Adrenal gland (tissue), 9 donors: ENCODE measurements at regions not wholly inside any gene's neighbourhood (a gene's known extent, or its start where the extent isn't known, plus 50 kb on each side); places are given as distances from the start of the nearest gene placed in this dataset.
A peak's percentile ranks its signal among the peaks of the same experiment; 100 is the strongest.

Source experiments
- DNase-seq, 7 donors: peaks; one replicate each; pipeline ENCODE4 v3.0.0-alpha.2; 2019 to 2020
- H3K27ac ChIP-seq, 5 donors: fragments of 200-600 bp; sonication (generic) in 4 of 5; 1 replicate in 3 of 5; 2 replicates in 2 of 5; pipeline versions ENCODE4 v1.5.1 to v1.8.0; 2016 to 2020; ENCODE audit warnings: mild to moderate bottlenecking in 1 of 5
- H3K27me3 ChIP-seq: fragments of 200-600 bp; 2 replicates; pipeline ENCODE4 v1.8.0; 2021
- H3K36me3 ChIP-seq, 2 donors: fragments of 200-600 bp; replicated peaks in 1 of 2; 1 replicate in 1 of 2; 2 replicates in 1 of 2; pipeline versions ENCODE4 v1.5.1 to v1.8.0; 2018 to 2022
- H3K4me1 ChIP-seq, 2 donors: fragments of 200-600 bp; replicated peaks in 1 of 2; 1 replicate in 1 of 2; 2 replicates in 1 of 2; pipeline versions ENCODE4 v1.5.1 to v1.8.0; 2018 to 2021
- H3K4me3 ChIP-seq, 4 donors: fragments of 200-600 bp; sonication (generic) in 3 of 4; one replicate each; pipeline ENCODE4 v1.5.1; 2016 to 2018
- H3K9me3 ChIP-seq, 3 donors: fragments of 200-600 bp; sonication (generic) in 1 of 3; replicated peaks in 1 of 3; 1 replicate in 2 of 3; 2 replicates in 1 of 3; pipeline versions ENCODE4 v1.5.1 to v1.8.0; 2016 to 2021
- POLR2A ChIP-seq, 2 donors: fragments of 450-650 bp; IDR thresholded peaks; one replicate each; pipeline ENCODE4 v1.6.1; 2017; ENCODE audit warnings: antibody characterized with exemption in 2 of 2, mild to moderate bottlenecking in 2 of 2, moderate library complexity in 1 of 2
- WGBS, 4 donors: extraction: QIAGEN DNeasy Blood & Tissue Kit in 2 of 4; methylation state at CpG; one replicate each; pipeline versions ENCODE4 v1.1.5 to v1.1.7; 2013 to 2017; 5-methylcytosine and 5-hydroxymethylcytosine counted together
- intact Hi-C, 2 donors: fragments of 100-400 bp; cut with DNase I; formaldehyde crosslinking; loops; one replicate each; pipeline versions ENCODE4 v1.14.1 to v1.15.0; 2022 to 2023
- TF ChIP-seq, protein P1 (sequence below), 6 experiments: fragments of 450-650 bp in 4 of 6; fragments of 200-600 bp in 2 of 6; sonication (generic) in 1 of 6; IDR thresholded peaks; 1 replicate in 5 of 6; 2 replicates in 1 of 6; pipeline versions ENCODE4 v1.5.1 to v1.8.0; 2016 to 2021; ENCODE audit warnings: antibody characterized with exemption in 6 of 6, mild to moderate bottlenecking in 2 of 6, moderate library complexity in 1 of 6
- donor health status: healthy with polysubstance abuse.
- donor health status: Bipolar disorder and iron deficiency.
- donor health status: DM: yes; HTN: yes; CAD: no.
- donor health status: DM: no; HTN: no; CAD: no.
- donor health status: DM: no; HTN: no; CAD: no.

DNA sequence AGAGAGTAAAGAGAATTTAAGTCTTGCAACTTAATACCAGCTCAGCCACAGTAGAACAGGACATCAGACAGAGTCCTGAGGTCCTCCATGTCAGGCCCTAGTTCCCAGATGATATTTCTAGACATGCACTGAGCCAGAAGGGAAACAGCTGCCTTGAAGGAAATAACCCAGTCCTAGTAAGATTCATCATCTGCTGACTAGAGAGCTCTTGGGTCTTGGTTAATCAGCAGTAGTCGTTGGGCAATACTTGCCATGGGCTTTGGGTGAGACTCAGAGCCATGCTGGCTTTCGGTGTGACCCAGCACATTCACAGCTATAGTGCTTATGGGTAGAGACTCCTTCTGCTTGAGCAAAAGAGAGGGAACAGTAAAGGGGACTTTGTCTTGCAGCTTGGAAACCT lies 379.1 kb downstream of the AR start:
- no peaks in the 10 kb centered on the region for H3K36me3 ChIP-seq
- H3K27ac ChIP-seq = no peak overlapping the region
- no peaks in the 10 kb centered on the region for H3K4me1 ChIP-seq
- H3K4me3 ChIP-seq = no peak overlapping the region
- 20 to 64% (median 49%) methylated on average over 1 to 2 of the region's 2 CpGs; no CpG with 5 or more reads in 1 of the 4 donors for WGBS, 4 donors
- peak in 1 of 7 donors; percentile 1 for DNase-seq
- H3K9me3 ChIP-seq = no peaks in the 10 kb centered on the region
- intact Hi-C loops = no loop called here
- TF ChIP-seq, protein P1, sequence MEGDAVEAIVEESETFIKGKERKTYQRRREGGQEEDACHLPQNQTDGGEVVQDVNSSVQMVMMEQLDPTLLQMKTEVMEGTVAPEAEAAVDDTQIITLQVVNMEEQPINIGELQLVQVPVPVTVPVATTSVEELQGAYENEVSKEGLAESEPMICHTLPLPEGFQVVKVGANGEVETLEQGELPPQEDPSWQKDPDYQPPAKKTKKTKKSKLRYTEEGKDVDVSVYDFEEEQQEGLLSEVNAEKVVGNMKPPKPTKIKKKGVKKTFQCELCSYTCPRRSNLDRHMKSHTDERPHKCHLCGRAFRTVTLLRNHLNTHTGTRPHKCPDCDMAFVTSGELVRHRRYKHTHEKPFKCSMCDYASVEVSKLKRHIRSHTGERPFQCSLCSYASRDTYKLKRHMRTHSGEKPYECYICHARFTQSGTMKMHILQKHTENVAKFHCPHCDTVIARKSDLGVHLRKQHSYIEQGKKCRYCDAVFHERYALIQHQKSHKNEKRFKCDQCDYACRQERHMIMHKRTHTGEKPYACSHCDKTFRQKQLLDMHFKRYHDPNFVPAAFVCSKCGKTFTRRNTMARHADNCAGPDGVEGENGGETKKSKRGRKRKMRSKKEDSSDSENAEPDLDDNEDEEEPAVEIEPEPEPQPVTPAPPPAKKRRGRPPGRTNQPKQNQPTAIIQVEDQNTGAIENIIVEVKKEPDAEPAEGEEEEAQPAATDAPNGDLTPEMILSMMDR (IDR thresholded peaks at IDR 0.05) = no peak
- no peak for TF ChIP-seq POLR2A (IDR thresholded peaks at IDR 0.05)
- peaks cover 24% of the 10 kb centered on the region for H3K27me3 ChIP-seq

DNA sequence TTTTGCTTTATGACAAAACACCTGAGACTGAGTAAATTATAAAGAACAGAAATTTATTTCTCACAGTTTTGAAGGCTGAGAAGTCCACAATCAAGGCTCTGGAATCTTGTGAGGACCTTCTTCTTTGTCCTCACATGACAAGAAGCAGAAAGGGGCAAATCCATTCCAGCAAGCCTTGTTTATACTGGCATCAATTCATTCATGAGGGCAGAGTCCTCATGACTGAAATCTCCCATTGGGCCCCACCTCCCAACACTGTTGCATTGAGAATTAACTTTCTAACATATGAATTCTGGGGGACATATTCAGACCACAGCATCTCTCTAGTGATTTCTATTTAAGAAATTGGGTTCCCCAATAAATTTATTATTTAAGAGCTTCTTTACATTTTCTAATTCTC lies 395.4 kb downstream of the AR start:
- no peaks in the 10 kb centered on the region for H3K27me3 ChIP-seq
- no peak overlapping the region for H3K4me3 ChIP-seq
- TF ChIP-seq, protein P1 (IDR thresholded peaks at IDR 0.05) = no peak
- no peaks in the 10 kb centered on the region for H3K4me1 ChIP-seq
- intact Hi-C loops = no loop called here
- DNase-seq = no peak
- H3K9me3 ChIP-seq = no peaks in the 10 kb centered on the region
- no peaks in the 10 kb centered on the region for H3K36me3 ChIP-seq
- H3K27ac ChIP-seq = no peak overlapping the region

DNA sequence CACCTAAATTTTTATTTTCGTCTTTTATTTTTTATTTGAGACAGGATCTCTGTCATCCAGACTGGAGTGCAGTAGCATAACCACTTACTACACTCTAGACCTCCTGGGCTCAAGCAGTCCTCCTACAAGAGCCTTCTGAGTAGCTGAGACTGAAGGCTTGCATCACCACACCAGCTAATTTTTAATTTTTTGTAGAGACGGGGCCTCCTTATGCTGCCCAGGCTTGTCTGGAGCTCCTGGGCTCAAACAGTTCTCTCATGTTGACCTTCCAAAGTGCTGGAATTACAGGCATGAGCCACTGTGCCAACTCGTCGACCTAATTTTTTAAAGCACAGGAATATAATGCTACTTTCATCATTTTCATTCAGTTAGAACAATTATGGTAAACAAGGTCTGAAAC lies 405.4 kb downstream of the AR start:
- intact Hi-C loops = no loop called here

DNA sequence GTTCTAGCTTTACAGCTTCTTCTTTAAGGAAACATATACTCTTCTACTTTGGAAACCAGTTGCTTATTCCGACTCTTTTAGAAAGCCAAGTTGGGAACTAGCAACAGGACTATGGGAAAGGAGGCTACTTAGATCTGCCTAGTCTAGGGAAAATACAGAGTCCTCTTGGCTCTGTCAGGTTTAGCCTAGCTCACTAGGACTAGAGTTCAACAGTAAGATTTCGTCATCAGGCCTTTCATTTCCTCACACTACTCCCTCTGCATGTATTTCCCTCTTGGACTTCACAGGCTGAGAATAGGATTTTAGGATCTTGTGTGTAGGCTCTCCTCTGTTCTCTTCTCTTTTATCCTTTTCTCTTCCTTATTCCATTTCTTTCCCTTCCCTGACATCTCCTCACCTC lies 409.8 kb downstream of the AR start:
- no peak for TF ChIP-seq POLR2A (IDR thresholded peaks at IDR 0.05)
- TF ChIP-seq, protein P1 (IDR thresholded peaks at IDR 0.05) = no peak
- intact Hi-C loops = no loop called here
- Histone ChIP-seq H3K27ac (no peak overlapping the region), H3K36me3 (no peaks in the 10 kb centered on the region), H3K4me1 (no peaks in the 10 kb centered on the region), H3K9me3 (no peaks in the 10 kb centered on the region), H3K4me3 (no peak overlapping the region), H3K27me3 (peaks cover 17% of the 10 kb centered on the region)
- no peak for DNase-seq
- WGBS, 4 donors = 56 to 72% (median 62%) methylated on average over 2 of the region's 2 CpGs

More for the DNA sequence above, 405.4 kb downstream of the AR start:
- H3K4me1 ChIP-seq = no peaks in the 10 kb centered on the region
- H3K9me3 ChIP-seq = no peaks in the 10 kb centered on the region
- peaks cover 7% of the 10 kb centered on the region for H3K27me3 ChIP-seq
- no peak overlapping the region for H3K4me3 ChIP-seq
- H3K27ac ChIP-seq = no peak overlapping the region
- DNase-seq = no peak
- TF ChIP-seq POLR2A (IDR thresholded peaks at IDR 0.05) = no peak
- TF ChIP-seq, protein P1 (IDR thresholded peaks at IDR 0.05) = no peak
- no peaks in the 10 kb centered on the region for H3K36me3 ChIP-seq
- 42 to 48% (median 44%) methylated on average over 4 of the region's 4 CpGs for WGBS, 4 donors
